ENCODE measurements at regions not wholly inside any gene's neighbourhood (a gene's known extent, or its start where the extent isn't known, plus 50 kb on each side); places are given as distances from the start of the nearest gene placed in this dataset.

DNA sequence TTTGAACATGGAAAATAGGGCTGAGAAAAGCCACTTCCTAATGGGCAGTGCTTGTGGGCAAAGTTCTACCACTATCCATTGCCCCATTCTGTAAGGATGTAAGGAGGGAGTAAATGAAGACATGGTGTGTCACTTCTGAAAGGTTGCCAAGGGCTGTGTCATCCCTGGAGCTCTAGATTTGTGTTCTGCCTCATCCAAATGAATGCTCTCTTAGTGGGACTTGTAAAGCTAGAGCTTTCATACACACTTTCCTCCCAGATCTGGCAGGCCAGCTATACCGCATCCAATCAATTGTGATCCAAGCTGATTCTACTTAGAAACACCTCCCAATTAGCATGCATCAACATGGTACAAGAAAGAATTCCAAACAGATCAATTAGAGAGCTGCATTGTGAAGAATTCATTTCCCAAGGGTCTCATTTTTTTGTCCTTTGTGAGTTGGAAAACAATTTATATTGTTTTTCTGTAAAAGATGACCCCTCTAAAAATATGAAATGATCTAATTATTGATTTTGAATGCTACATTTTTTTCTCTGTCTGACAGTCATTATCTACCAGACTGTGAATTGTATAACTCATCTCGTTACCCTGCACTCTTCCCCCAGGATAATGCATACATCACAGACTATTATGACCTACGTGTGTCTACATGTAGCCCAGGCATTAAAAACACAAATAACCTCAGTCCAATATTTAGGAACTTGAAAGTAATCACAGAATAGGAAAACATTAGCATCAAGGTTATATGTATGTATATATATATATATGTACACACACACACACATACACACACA, 117.1 kb upstream of the DUSP10 start (continued):
- TF ChIP-seq GABPA (IDR thresholded peaks at IDR 0.05; ENCODE audit: borderline replicate concordance, insufficient read depth, low read length) (no peak), BCL11A (IDR thresholded peaks at IDR 0.05; ENCODE audit: low read depth in 2 of 2, low read length in 2 of 2) (no peak)

Data from H1 (cell line).